Testis (tissue), 2 donors: ENCODE measurements at regions not wholly inside any gene's neighbourhood (a gene's known extent, or its start where the extent isn't known, plus 50 kb on each side); places are given as distances from the start of the nearest gene placed in this dataset.

Source experiments
- DNase-seq: peaks from one replicate; pipeline ENCODE4 v3.0.0-alpha.2; 2019
- H3K27ac ChIP-seq, 2 donors: fragments of 200-600 bp; sonication (generic); one replicate each; pipeline ENCODE4 v1.5.1; 2019
- H3K27me3 ChIP-seq: fragments of 200-600 bp; sonication (generic); one replicate; pipeline ENCODE4 v1.5.1; 2019
- H3K36me3 ChIP-seq: fragments of 200-600 bp; sonication (generic); one replicate; pipeline ENCODE4 v1.5.1; 2017; ENCODE audit warnings: low read depth; ENCODE audit errors: missing control alignments
- H3K4me1 ChIP-seq: fragments of 200-600 bp; sonication (generic); one replicate; pipeline ENCODE4 v1.5.1; 2019
- H3K4me3 ChIP-seq, 2 donors: fragments of 200-600 bp; sonication (generic); one replicate each; pipeline ENCODE4 v1.5.1; 2017 to 2019
- H3K9me3 ChIP-seq: fragments of 200-600 bp; sonication (generic); one replicate; pipeline ENCODE4 v1.5.1; 2017
- POLR2A ChIP-seq: fragments of 450-650 bp; IDR thresholded peaks from one replicate; pipeline ENCODE4 v1.6.1; 2017; ENCODE audit warnings: antibody characterized with exemption, mild to moderate bottlenecking, moderate library complexity
- WGBS, 2 donors: methylation state at CpG; one replicate each; pipeline ENCODE4 v1.1.5; 2018; 5-methylcytosine and 5-hydroxymethylcytosine counted together
- intact Hi-C: fragments of 100-400 bp; cut with DNase I; formaldehyde crosslinking; loops from one replicate; pipeline ENCODE4 v1.15.1; 2023; ENCODE audit warnings: low total_unique reads
- TF ChIP-seq, protein P1 (sequence below), 3 experiments: fragments of 450-650 bp in 2 of 3; fragments of 200-600 bp in 1 of 3; sonication (generic) in 1 of 3; IDR thresholded peaks; one replicate each; pipeline ENCODE4 v1.5.1; 2016 to 2019; ENCODE audit warnings: antibody characterized with exemption in 3 of 3, mild to moderate bottlenecking in 2 of 3, moderate library complexity in 1 of 3

GRCh38 chr5:93252165-93252564 lies 328.9 kb downstream of the NR2F1-AS1 start:
- intact Hi-C loops = no loop called here
- TF ChIP-seq, protein P1, sequence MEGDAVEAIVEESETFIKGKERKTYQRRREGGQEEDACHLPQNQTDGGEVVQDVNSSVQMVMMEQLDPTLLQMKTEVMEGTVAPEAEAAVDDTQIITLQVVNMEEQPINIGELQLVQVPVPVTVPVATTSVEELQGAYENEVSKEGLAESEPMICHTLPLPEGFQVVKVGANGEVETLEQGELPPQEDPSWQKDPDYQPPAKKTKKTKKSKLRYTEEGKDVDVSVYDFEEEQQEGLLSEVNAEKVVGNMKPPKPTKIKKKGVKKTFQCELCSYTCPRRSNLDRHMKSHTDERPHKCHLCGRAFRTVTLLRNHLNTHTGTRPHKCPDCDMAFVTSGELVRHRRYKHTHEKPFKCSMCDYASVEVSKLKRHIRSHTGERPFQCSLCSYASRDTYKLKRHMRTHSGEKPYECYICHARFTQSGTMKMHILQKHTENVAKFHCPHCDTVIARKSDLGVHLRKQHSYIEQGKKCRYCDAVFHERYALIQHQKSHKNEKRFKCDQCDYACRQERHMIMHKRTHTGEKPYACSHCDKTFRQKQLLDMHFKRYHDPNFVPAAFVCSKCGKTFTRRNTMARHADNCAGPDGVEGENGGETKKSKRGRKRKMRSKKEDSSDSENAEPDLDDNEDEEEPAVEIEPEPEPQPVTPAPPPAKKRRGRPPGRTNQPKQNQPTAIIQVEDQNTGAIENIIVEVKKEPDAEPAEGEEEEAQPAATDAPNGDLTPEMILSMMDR (IDR thresholded peaks at IDR 0.05) = no peak
- no peak for TF ChIP-seq POLR2A
- H3K4me1 ChIP-seq = no peaks in the 10 kb centered on the region
- H3K27me3 ChIP-seq = no peaks in the 10 kb centered on the region
- WGBS, 2 donors = 81 to 86% methylated on average over 3 to 4 of the region's 4 CpGs
- no peak overlapping the region for H3K4me3 ChIP-seq
- no peaks in the 10 kb centered on the region for H3K9me3 ChIP-seq
- no peaks in the 10 kb centered on the region for H3K36me3 ChIP-seq
- no peak for DNase-seq
- no peak overlapping the region for H3K27ac ChIP-seq

DNA sequence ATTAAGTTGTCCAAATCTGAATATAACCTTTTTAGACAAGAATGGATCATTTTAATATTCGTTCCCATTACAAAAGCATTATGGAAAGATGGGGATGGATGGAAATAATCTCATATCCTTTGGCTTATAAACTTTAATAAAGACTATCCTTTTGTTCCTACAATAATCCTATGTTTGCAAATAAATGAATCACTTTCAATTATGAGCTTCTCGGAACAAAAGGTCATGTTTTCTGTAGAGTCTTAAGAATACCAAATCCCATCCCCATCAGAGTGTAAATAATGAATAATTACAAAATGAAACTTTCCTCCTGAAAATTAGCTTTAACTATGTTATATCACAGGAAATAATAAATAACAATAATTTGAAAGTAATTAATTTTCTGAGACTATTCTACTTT lies 329.7 kb downstream of the NR2F1-AS1 start:
- no peak overlapping the region for H3K27ac ChIP-seq
- no peaks in the 10 kb centered on the region for H3K9me3 ChIP-seq
- TF ChIP-seq POLR2A = no peak
- TF ChIP-seq, protein P1 (IDR thresholded peaks at IDR 0.05) = no peak
- H3K4me3 ChIP-seq = no peak overlapping the region
- intact Hi-C loops = no loop called here
- whole genome bisulfite sequencing, 2 donors = 81 to 85% methylated on average over 2 of the region's 2 CpGs
- H3K36me3 ChIP-seq = no peaks in the 10 kb centered on the region
- no peak for DNase-seq
- no peaks in the 10 kb centered on the region for H3K4me1 ChIP-seq
- no peaks in the 10 kb centered on the region for H3K27me3 ChIP-seq

DNA sequence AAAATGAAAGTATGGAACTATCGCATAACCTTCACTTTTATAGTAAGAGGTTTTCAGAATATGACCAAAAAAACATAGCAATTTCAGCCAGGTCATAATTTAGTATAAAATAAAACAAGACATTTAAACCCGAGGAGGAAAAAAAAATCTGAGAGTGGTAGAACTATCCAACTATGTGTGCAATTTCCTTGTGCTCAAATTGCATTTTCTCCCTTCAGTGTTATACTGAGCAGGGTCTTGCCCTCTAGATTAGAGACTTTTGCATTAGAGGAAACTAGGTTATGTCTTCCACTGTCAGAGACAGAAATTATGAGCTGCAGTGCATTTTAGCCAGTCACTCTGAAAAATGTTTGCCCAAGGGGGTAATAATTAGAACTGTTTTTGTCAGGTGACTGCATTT lies 330.6 kb downstream of the NR2F1-AS1 start:
- intact Hi-C loops = no loop called here
- TF ChIP-seq, protein P1 (IDR thresholded peaks at IDR 0.05) = no peak
- no peak for TF ChIP-seq POLR2A

DNA sequence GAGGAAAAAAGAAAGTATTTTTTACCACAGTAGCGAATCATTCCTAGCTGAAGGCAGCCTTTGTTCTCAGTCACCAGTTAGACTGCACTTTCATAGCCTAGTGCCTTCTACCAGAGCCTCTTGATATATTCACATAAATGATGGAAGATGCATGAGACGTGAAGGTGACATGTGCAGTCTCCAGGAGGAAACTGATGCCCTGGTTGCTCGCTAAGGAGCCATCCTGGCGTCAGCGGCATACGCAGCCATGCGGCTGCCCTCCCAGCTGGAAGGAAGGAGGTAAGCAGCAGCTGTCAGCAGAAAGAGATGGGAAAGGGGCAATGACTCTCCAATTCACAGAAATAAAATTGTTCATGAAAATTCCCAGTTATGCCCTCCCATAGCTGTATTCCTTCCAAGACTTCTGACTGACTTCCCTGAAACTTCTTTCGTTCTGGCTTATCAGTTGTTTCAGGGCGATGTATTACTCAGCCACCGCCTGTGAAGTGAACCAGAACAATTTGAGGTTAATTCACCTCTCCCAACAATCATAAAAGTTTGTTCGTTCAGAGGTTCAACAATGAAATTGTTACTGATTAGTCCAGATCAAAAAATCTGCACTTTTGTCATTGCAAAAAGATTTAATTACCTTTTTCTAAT lies 331.2 kb downstream of the NR2F1-AS1 start:
- no peaks in the 10 kb centered on the region for H3K27me3 ChIP-seq
- H3K27ac ChIP-seq = peak overlapping the region; percentile 2 to 33
- H3K9me3 ChIP-seq = no peaks in the 10 kb centered on the region
- WGBS, 2 donors = 46 to 65% methylated on average over 11 of the region's 11 CpGs
- TF ChIP-seq POLR2A = no peak
- TF ChIP-seq, protein P1 (IDR thresholded peaks at IDR 0.05) = no peak
- DNase-seq = no peak
- intact Hi-C loops = no loop called here
- H3K4me1 ChIP-seq = peaks cover 6% of the 10 kb centered on the region
- no peak overlapping the region for H3K4me3 ChIP-seq
- H3K36me3 ChIP-seq = no peaks in the 10 kb centered on the region

More for the DNA sequence above, 330.6 kb downstream of the NR2F1-AS1 start:
- H3K27me3 ChIP-seq = no peaks in the 10 kb centered on the region
- no peak overlapping the region for H3K4me3 ChIP-seq
- peaks cover 5% of the 10 kb centered on the region for H3K4me1 ChIP-seq
- no peaks in the 10 kb centered on the region for H3K36me3 ChIP-seq
- H3K9me3 ChIP-seq = no peaks in the 10 kb centered on the region
- peak overlapping the region in 1 of 2 donors; percentile 33 for H3K27ac ChIP-seq
- DNase-seq = no peak
- 47 to 52% methylated on average over 2 of the region's 2 CpGs for WGBS, 2 donors

DNA sequence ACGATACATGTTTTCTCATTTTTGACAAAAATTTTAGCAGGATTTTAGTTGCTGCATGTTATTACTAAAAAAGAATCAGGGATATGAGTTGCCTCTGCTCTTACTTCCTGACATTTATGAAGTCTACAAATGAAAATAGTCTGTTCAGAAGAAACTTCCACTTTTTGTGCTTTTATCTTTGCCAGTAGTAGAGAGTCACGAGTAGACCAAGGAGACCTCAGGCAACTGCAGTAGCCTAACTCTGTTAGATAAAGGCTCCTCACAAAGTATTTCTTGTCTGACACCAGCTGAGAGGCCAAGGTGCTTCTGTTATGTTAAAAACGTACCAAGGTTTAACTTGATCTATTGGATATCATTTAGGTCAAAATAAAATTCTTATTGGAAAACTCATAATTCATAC lies 333.9 kb downstream of the NR2F1-AS1 start:
- intact Hi-C loops = no loop called here
- no peak overlapping the region for H3K4me3 ChIP-seq
- no peaks in the 10 kb centered on the region for H3K27me3 ChIP-seq
- H3K9me3 ChIP-seq = no peaks in the 10 kb centered on the region
- TF ChIP-seq POLR2A = no peak
- TF ChIP-seq, protein P1 (IDR thresholded peaks at IDR 0.05) = no peak
- peaks cover 6% of the 10 kb centered on the region for H3K4me1 ChIP-seq
- 34 to 39% methylated on average over 3 of the region's 3 CpGs for WGBS, 2 donors
- DNase-seq = no peak
- H3K36me3 ChIP-seq = no peaks in the 10 kb centered on the region
- no peak overlapping the region for H3K27ac ChIP-seq
